HCT116 (cell line): ENCODE measurements at regions not wholly inside any gene's neighbourhood (a gene's known extent, or its start where the extent isn't known, plus 50 kb on each side); places are given as distances from the start of the nearest gene placed in this dataset.
"Not testable (repeated sequence)": the region's sequence is repeated elsewhere in the genome, so short reads cannot be mapped to it uniquely, and the experiment has no call there.

ENCODE experiments used
- POLR2A ChIP-seq: IDR thresholded peaks from 2 replicates; pipeline ENCODE4 v1.7.0; 2011; ENCODE audit warnings: borderline replicate concordance; ENCODE audit not compliant: insufficient read depth, insufficient read length; ENCODE audit errors: extremely low read depth
- SP1 ChIP-seq: IDR thresholded peaks from 2 replicates; pipeline ENCODE4 v1.6.1; 2012; ENCODE audit warnings: low read depth

- not testable (repeated sequence) for TF ChIP-seq SP1, POLR2A
Observed at GRCh38 chr1:146389178-146389577, 160.4 kb upstream of the NOTCH2NLA start.
